HG03039 (cell line): ENCODE measurements at regions not wholly inside any gene's neighbourhood (a gene's known extent, or its start where the extent isn't known, plus 50 kb on each side); places are given as distances from the start of the nearest gene placed in this dataset.
"Not testable (repeated sequence)": the region's sequence is repeated elsewhere in the genome, so short reads cannot be mapped to it uniquely, and the experiment has no call there.

Source experiments
- ATAC-seq: cut with Tn5 transposase; IDR thresholded peaks from one replicate; pipeline ENCODE4 v1.9.1; 2021; ENCODE audit warnings: mild to moderate bottlenecking, moderate library complexity; ENCODE audit not compliant: unreplicated experiment

DNA sequence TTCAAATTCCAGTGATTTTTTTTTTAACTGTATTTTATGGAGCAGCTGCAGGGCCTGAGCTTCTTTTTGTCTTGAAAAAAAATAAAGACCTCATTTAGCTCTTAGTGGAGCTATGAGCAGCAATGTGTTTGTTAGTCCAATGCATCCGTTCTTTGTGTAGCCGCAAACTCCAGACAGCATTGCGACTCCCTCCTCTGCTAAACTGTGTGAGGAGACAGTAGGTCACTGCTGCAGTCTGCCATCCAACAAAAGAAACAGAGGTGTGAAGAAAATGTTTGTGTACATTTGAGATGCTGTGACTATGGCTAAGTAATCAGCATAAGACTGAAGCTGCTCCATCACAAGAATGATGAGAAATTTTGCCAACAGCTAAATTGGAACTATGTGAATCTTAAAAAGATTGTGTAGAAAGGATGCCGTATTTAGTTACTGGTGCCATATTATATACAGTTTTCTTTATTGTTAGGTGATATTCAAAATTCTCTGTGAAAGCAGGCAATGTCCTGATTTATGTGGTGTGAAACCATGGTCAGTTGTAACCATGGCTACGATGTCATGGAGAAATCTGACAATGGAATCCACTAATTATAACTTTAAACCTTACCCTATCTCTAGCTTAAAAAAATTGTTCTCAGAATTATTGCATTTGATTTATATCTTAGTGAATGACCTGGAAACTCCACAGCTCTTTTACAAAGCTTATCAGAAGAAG is 428.8 kb upstream of the EPHA7 start:
- ATAC-seq: no peak

DNA sequence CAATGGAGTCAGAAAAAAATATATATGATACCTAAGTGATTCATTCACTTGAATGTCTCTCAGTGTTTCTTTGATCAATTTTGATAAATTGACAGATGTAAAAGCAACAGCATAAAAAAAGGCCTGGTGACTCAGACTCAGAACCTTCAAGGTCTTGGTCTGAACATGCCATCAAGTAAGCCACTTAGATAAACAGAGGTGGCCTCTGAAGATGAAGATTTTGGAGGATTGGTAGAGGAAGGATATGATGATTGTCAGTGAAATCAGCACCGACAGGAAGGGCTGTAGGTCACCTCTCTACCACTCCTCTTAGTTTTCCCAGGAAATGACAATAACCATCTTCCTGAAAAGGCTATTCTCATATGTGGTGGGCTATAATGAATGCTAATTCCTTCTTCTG is 422.8 kb upstream of the EPHA7 start:
- no peak for ATAC-seq

DNA sequence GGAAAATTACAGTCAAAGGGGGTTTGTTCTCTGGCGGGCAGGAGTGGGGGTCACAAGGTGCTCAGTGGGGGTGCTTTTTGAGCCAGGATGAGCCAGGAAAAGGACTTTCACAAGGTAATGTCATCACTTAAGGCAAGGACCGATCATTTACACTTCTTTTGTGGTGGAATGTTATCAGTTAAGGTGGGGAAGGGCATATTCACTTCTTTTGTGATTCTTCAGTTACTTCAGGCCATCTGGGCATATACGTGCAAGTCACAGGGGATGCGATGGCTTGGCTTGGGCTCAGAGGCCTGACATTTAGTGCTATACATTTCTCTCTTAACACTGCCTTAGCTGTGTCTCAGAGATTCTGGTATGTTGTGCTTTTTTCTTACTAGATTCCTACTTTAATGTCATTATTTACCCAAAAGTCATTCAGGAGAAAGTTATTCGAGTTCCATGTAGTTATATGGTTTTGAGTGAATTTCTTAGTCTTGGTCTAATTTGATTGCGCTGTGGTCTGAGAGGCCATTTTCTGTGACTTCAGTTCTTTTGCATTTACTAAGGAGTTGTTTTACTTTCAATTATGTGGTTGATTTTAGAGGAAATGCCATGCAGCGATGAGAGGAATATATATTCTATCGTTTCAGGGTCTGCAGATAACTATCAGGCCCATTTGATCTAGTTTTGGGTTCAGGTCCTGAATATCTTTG is 416.2 kb upstream of the EPHA7 start:
- ATAC-seq: not testable (repeated sequence)

DNA sequence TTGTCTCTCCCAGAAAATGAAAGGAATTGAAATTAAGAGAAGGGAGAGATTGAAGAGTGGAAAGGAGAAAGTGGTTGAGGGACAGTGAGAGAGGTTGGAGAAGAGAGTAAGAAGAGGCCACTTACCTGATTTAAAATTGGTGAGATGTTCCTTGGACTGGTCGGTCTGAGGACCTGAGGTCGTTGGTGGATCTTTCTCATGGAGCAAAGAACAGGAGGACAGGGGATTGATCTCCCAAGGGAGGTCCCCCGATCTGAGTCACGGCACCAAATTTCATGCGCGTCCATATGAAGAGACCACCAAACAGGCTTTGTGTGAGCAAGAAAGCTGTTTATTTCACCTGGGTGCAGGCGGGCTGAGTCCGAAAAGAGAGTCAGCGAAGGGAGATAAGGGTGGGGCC is 415.7 kb upstream of the EPHA7 start:
- not testable (repeated sequence) for ATAC-seq

DNA sequence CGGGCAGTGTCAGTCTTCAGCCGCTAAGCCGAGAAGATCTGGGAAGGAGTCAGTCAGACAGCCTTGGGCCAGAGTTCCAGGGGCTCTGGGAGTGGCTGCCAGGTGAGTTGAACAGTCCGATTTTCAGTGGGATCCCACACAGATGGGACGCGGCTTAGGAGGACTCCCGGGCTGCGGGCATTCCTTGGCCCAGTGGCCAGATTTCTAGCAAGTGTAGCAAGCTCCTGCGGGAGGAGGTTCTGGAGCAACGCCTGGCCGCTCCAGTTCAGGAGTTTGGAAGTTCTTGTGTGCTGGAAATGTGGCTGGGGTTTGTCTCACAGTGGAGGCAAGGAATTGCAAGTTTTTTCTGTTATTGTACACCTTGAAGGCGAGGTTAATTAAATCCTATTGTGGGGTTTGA is 414.0 kb upstream of the EPHA7 start:
- ATAC-seq: not testable (repeated sequence)

DNA sequence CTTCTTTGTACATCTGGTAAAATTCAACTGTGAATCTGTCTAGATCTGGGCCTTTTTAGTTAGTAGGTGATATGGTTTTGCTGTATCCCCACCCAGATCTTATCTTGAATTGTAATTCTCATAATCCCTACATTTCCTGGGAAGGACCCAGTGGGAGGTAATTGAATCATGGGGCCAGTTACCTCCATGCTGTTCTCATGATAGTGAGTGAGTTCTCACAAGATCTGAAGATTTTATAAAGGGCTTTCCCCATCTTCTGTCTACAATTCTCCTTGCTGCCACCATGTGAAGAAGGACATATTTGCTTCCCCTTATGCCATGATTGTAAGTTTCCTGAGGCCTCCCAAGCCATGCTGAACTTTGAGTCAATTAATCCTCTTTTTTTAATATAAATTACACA is 410.4 kb upstream of the EPHA7 start:
- not testable (repeated sequence) for ATAC-seq

DNA sequence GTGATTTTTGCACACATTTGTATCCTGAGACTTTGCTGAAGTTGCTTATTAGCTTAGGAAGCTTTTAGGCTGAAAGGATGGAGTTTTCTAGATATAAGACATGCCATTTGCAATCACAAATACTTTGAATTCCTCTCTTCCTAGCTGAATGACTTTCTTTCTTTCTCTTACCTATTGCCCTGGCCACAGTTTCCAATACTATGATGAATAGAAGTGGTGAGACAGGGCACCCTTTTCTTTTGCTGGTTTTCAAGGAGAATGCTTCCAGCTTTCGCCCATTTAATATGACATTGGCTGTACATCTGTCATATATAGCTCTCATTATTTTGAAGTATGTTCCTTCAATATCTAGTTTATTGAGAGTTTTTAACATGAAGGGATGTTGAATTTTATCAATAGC is 409.6 kb upstream of the EPHA7 start:
- no peak for ATAC-seq

DNA sequence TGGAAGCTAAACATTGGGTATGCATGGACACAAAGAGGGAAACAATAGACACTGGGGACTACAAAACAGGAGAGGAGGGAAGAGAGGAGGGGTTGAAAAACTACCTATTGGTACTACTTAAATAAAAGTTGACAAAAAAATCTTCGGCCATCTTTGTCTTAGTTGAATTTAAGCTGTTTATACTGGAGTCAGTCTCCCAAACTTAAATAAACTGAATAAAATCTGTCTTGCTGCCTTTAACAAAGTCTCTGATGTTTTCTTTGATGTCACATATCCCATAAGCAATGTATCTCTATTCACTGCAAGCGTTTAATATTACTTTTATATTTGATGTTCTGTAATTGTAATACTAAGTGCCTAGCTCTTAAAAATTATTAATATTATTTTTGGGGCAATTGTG is 409.2 kb upstream of the EPHA7 start:
- ATAC-seq: no peak

DNA sequence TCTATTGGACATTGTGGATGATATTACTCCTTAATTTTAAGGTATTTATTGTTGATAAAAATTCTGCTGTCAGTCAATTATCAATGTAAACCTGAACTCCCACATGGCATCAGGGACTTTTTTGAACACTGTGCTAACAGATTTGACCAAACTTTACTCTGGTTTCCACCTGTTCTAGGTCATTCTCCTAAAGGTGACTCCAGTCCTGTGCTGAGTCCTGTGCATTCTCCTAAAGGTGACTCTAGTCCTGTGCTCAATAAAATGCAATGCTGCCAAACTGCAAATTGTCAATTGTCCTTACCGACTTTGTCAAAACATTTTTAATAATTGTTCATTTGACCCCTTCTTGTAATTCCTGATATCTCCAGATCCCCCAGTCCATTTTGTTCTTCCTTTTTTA is 408.4 kb upstream of the EPHA7 start:
- no peak for ATAC-seq

DNA sequence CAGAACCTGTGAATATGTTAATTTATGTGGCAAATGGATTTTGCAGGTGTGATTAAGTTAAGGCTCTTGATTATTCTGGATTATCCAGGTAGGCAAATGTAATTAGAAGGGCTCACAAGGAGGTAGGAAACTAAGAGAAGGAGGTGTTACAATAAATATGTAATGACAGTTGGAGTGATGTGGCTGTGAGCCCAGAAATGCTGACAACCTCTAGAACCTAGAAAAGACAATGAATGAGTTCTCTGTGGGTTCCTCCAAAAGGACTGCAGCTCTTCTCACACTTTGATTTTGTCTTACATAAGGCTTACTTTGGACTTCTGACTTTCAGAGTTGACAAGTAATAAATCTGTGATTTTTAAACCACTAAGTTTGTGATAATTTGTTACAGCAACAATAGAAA is 406.6 kb upstream of the EPHA7 start:
- no peak for ATAC-seq

DNA sequence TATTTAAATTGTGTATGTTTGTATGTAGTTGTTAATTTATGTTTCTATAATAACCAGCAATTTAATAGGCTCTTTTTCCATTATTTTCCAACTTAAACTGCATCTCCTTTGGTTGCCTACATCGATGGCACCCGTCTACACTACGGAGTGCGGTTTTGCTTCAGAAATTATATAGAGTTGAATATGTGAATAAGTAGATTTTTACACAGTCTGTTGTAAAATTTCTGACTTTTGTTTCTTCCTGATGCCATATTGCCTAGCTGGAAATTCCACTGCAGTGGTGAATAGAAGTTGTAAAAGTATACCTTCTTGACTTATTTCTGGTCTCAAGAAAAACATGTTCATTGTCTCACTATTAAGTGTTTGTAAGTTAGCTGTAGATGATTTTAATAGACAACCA is 404.1 kb upstream of the EPHA7 start:
- ATAC-seq: no peak

DNA sequence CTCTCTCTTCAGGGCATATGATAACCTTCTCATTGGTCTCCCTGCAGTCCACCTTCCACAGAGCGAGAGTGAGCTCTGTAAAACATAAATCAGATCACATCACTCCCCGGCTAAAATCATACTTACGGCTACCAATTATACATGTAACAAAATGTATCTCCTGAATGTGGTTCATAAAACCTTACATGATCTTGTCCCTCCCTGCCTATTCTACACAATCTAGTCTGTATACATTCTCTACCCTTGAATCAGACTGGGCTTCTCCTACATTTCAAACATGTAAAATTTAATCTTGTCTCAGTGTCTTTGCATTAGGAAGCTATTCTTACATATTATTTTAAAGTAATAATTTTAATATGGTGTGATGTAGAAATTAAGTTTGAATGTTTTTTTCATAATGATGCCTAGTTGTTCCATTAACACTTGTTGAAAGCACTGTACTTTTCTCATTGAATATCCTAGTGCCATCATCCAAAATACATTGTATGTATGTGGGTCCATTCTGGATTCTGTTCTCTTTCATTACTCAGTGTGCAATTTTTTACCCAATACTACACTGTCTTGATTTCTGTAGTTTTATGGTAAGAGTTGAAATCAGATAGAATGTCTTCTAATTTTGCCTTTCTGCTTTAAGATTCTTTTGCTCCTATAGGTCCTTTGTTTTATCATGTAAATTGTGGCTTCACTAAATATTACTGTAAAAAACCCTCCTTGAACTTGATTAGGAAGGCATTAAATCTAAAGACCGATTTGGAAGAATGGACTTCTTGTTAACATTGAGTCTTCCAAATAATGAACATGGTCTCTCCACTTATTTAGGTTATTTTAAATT is 403.3 kb upstream of the EPHA7 start:
- ATAC-seq: no peak

DNA sequence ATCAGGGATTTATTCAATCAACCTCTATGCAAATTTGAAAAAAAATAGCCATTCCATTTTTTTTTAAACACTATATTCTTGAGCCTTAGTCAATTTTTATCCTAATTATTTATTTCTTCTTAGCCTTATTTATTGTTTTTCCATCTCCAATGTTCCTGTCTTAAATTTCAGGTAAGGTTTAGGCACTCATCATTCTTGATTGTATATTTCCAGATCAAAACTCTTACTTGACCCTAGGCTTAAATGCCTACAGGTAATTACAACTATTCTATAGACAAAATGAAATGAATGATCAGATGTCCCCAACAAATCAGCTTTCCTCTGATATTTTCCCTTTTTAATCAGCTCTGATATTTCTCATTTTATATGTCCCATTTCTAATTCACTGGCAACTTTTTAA is 402.6 kb upstream of the EPHA7 start:
- no peak for ATAC-seq

DNA sequence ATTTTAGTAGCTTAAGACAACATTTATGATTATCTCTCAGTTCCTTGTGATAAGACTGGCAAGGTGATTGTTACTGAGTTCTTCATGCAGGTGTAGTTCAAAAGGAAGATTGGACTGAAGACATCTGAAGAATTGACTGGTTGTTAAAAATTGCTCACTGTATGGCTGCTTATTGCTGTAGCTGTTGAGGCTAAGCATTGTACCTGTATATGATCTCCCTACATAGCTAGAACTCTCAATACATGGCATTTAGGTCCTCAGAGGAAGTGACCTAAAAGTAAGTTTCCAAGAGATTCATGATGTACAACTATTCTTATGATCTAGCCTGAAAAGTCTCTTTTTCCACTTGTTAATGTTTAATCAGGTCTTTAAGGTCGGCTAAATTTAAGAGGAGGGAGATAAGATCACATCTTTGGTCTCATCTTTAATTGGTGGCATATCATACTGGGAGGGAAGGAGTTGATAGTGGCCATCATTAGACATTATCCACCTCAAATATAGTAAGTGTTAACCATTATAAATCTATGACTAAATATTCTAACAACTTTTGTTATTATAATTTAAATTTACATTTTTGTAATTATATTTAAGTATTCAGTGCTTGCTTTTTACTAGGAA is 401.2 kb upstream of the EPHA7 start:
- no peak for ATAC-seq

DNA sequence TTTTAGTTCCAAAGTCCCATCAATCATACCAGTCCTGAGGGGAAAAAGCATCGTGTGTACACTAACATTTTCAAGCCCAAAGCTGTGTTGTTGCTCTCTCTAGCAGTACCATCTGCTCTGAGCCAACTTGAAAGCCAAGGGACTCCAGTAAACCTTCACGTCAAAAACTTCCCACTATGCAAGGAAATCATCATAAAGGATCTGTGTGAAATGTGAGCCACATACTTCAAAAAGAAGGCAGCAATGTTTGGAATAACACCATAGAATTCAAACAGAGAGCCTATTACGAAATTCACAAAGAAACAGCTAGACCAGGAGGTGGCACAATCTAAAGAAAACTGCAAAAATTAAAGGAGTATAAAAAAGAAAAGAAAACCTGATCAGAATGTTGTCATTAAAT is 399.8 kb upstream of the EPHA7 start:
- ATAC-seq: no peak

DNA sequence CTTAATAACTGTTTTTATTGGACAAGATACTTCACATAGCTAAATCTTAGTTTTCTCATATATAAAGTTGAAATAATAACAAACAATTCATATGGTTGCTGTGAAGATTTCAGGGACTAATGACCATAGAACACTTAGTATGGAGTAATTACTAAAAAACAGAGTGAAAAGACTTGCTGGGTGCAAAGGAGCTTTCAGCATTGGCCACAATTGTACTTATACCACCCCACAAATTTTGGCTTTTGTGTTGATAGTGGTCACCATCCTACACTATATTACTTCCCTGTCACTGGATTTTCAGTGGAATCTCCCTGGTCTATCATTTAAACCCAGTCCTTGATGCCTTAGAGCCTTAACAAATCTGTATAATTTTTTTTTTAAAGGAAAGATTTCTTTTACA is 398.6 kb upstream of the EPHA7 start:
- ATAC-seq: no peak

DNA sequence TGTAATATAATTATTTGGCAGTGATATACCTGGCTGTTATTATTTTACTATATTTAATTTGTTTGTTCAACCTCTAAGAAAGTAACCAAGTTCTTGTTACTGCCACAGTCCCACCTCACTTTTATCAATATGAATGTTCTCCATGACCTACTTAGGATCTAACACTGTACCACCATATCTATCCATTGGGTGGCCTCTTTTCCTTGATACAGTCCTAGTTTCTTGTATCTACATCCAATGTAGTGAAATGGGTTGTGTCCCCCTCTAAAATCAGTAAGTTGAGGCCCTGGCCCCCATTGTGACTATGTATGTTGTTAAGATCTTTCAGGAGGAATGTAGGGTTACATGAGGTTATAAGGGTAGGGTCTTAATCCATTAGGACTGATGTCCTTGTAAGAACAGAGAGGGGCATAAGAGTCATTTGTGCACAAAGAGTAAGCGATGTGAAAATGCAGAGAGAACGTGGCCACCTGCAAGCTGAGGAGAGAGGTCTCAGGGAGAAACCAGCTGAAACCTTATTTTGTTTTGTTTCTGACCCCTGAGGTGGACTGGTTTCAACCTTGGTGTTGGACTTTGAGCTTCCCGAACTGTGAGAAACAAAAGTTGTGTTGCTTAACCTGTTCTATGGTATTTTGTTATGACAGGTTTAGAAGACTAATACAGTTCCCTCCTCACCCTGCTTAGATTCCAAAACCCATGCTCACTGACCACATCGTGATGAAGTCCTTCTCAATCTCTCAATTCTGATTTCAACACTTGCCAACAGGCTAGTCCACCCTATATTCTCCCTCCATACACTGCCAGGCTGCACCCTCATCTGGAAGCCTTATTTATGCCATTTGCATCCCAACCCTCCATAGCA is 387.3 kb upstream of the EPHA7 start:
- ATAC-seq: no peak

DNA sequence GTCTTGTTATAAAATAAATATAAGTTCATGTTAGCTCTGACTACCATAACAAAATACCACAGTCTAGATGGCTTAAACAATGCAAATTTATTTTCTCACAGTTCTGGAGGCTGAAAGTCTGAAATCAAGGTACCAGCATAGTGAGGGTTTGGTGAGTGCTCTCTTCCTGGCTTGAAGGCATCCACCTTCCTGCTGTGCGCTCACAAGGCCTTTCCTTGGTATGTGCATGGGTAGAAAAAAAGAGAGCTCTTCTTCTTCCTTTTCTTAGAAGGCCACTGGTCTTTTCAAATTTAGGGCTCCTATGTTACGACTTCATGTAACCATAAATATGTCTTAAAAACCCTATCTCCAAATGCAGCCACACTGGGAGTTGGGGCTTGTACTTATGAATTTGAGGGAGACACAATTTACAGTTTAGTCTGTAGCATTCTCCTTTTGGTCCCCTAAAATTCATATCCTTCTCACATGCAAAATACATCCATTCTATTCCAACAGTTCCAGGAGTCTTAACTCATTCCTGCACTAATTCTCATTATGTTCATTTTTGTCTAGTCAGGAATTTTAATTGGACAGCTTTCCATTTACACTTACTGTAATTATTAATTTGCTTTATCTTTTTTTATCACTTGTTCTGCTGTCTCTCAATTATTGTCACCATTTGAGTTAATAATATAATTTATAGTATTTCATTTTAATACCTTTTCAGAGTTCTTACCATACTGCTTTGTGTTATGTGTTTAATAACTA is 381.9 kb upstream of the EPHA7 start:
- ATAC-seq: no peak

DNA sequence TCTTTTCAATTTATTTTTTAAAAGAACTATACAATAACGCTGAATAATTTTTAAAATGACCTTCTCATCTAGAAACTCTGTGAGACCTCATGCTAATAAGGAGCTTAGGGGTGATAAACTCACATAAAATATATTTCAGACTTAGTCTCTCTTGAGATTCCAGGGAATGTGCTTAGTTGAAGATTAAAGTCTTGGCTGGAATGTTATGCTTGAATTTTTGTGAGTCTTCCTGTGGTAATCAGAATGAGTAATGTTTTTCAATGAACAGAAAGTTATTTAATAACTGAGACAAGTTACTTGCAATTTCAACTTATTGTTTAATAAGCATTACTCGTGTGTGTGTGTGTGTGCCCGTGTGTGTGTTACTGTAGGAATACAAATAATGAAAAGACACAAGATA is 379.9 kb upstream of the EPHA7 start:
- ATAC-seq: no peak

DNA sequence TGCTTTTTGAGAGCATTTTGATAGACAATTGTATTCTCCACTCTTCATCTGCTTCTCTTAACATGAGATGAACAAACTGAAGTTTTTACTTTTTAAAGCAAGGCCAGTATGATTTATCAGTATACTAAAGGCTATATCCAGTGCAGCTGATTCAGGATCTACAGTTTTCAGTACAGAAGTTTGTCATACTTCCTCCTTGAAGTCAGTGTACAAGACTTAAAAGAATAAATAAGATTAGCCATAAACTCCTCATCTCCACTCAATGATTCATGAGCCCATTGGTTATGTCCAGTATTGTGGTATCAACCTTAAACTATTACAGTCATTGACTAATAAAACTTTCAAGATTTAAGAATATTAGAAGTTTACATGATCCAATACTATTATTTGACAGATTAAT is 374.8 kb upstream of the EPHA7 start:
- ATAC-seq: no peak
